ENCODE measurements at regions not wholly inside any gene's neighbourhood (a gene's known extent, or its start where the extent isn't known, plus 50 kb on each side); places are given as distances from the start of the nearest gene placed in this dataset.
"Not testable (repeated sequence)": the region's sequence is repeated elsewhere in the genome, so short reads cannot be mapped to it uniquely, and the experiment has no call there.

DNA sequence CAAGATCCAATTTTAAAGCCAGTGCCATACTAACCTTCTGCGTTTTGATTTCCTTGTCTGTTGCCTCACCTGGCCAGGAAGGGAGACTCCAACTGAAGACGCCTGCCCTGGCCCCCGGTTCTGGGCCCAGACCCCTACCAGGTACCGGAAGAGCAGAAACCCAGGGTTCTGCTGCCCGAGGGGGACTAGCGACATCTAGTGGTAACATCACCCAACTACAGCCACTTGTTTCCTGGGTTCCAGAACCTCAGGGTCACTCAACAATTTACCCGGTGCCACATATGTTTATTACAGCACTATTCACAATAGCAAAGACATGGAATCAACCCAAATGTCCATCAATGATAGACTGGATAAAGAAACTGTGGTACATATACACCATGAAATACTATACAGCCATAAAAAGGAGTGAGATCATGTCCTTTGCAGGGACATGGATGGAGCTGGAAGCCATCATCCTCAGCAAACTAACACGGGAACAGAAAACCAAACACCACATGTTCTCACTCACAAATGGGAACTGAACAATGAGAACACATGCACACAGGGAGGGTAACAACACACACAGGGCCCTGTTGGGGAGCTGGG lies 268.7 kb upstream of the IRX4 start:
- DNase-seq (ENCODE audit: low read depth); H3K4me3 ChIP-seq (ENCODE audit: low read depth, low read length): not testable (repeated sequence)
- TF ChIP-seq, protein P1, sequence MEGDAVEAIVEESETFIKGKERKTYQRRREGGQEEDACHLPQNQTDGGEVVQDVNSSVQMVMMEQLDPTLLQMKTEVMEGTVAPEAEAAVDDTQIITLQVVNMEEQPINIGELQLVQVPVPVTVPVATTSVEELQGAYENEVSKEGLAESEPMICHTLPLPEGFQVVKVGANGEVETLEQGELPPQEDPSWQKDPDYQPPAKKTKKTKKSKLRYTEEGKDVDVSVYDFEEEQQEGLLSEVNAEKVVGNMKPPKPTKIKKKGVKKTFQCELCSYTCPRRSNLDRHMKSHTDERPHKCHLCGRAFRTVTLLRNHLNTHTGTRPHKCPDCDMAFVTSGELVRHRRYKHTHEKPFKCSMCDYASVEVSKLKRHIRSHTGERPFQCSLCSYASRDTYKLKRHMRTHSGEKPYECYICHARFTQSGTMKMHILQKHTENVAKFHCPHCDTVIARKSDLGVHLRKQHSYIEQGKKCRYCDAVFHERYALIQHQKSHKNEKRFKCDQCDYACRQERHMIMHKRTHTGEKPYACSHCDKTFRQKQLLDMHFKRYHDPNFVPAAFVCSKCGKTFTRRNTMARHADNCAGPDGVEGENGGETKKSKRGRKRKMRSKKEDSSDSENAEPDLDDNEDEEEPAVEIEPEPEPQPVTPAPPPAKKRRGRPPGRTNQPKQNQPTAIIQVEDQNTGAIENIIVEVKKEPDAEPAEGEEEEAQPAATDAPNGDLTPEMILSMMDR (IDR thresholded peaks at IDR 0.05; ENCODE audit: control insufficient read depth, extremely low read depth, insufficient read depth) = peak; percentile 83

DNA sequence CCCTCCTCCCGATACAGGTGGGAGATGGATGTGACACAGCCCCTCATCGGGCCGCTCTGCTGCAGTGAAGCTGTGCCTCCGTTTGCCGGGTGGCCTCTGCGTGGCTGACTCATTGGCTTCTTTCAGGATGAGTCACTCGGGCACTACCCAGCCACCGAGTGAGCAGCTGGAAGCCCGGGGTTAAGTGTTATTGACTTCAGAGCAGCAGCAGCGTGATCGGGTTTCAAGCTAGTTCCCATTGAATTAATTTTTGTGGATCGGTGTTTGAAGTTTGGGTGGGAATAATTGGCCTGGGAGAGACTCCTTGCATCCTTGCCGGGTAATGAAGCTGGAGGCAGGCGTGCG lies 266.4 kb upstream of the IRX4 start:
- TF ChIP-seq, protein P1 (IDR thresholded peaks at IDR 0.05; ENCODE audit: control insufficient read depth, extremely low read depth, insufficient read depth) = no peak
- H3K4me3 ChIP-seq (ENCODE audit: low read depth, low read length) = no peak overlapping the region
- no peak for DNase-seq (ENCODE audit: low read depth)

- no peak overlapping the region for H3K4me3 ChIP-seq (ENCODE audit: low read depth, low read length)
- no peak for DNase-seq (ENCODE audit: low read depth)
- TF ChIP-seq, protein P1 (IDR thresholded peaks at IDR 0.05; ENCODE audit: control insufficient read depth, extremely low read depth, insufficient read depth) = no peak
Observed at GRCh38 chr5:2148312-2149194, 265.8 kb upstream of the IRX4 start.

GRCh38 chr5:2147504-2148311 lies 265.0 kb upstream of the IRX4 start:
- no peak overlapping the region for H3K4me3 ChIP-seq (ENCODE audit: low read depth, low read length)
- TF ChIP-seq, protein P1 (IDR thresholded peaks at IDR 0.05; ENCODE audit: control insufficient read depth, extremely low read depth, insufficient read depth) = no peak
- no peak for DNase-seq (ENCODE audit: low read depth)

- DNase-seq (ENCODE audit: low read depth) = no peak
- TF ChIP-seq, protein P1 (IDR thresholded peaks at IDR 0.05; ENCODE audit: control insufficient read depth, extremely low read depth, insufficient read depth) = no peak
- no peak overlapping the region for H3K4me3 ChIP-seq (ENCODE audit: low read depth, low read length)
Observed at GRCh38 chr5:2143646-2144353, 261.1 kb upstream of the IRX4 start.

DNA sequence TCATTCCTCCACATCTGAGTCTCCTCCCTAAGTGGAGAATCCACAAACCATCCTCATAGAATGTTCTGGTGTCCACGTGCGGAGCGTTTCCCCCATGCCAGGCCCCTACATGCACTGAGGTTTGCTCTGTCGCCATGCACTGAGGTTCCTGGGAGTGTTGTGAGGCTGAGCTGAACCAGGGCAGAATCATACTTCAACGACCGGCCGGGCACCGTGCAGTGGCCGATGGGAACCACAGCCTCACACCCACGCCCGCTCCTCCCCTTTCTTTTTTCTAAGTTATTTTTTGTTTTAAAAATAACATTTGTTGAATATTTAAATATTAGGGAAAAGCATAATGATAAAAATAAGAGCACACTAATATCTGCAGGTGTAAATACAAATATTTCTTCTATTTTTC lies 260.4 kb upstream of the IRX4 start:
- DNase-seq (ENCODE audit: low read depth) = no peak
- no peak overlapping the region for H3K4me3 ChIP-seq (ENCODE audit: low read depth, low read length)
- TF ChIP-seq, protein P1 (IDR thresholded peaks at IDR 0.05; ENCODE audit: control insufficient read depth, extremely low read depth, insufficient read depth) = no peak
